ENCODE measurements at regions not wholly inside any gene's neighbourhood (a gene's known extent, or its start where the extent isn't known, plus 50 kb on each side); places are given as distances from the start of the nearest gene placed in this dataset. TPM values are rescaled to one million over a fixed set of nuclear protein-coding genes. Genes with fewer than 3 reads are reported as not detected.

GRCh38 chr4:1458581-1458980, 52.3 kb upstream of the NKX1-1 start:
- no peaks in the 10 kb centered on the region for H3K4me1 ChIP-seq (ENCODE audit: low read length)
- H3K9me2 ChIP-seq (replicated peaks; ENCODE audit: insufficient read depth, low read length), result no peaks in the 10 kb centered on the region
- no peaks in the 10 kb centered on the region; the same call in 1 of the 2 replicates for H3K27me3 ChIP-seq (ENCODE audit: low read length)
- H3K4me3 ChIP-seq (ENCODE audit: low read length), result no peak overlapping the region
- H2AFZ ChIP-seq (ENCODE audit: low read length), result no peak overlapping the region
- H3K79me2 ChIP-seq (ENCODE audit: low read length), result no peaks in the 10 kb centered on the region
- no peaks in the 10 kb centered on the region for H3K36me3 ChIP-seq (ENCODE audit: insufficient read depth, low read length)
- H3K4me2 ChIP-seq (ENCODE audit: low read depth, low read length, poor library complexity, severe bottlenecking), result no peak overlapping the region
- H3K9ac ChIP-seq (ENCODE audit: low read length), result no peak overlapping the region
- no peaks in the 10 kb centered on the region for H4K20me1 ChIP-seq (ENCODE audit: insufficient read depth, low read depth, low read length)
- H3K27ac ChIP-seq (ENCODE audit: low read length), result no peak overlapping the region
- peaks cover 7% of the 10 kb centered on the region; the same call in 1 of the 2 replicates for H3K9me3 ChIP-seq (ENCODE audit: low read length)
- no peak for DNase-seq

Small RNA genes lying in the stretch of these regions (small RNA-seq; reads per million reads assigned to genes)
- not detected for gene AC147067.2

Measured in Karpas-422 (cell line).